ENCODE measurements at regions not wholly inside any gene's neighbourhood (a gene's known extent, or its start where the extent isn't known, plus 50 kb on each side); places are given as distances from the start of the nearest gene placed in this dataset.

- TF ChIP-seq CTCF (conservative IDR thresholded peaks at IDR 0.05; ENCODE audit: low read length) (no peak), EZH2phosphoT487 (IDR thresholded peaks at IDR 0.05; ENCODE audit: borderline replicate concordance, low read depth, low read length) (no peak)
Observed at GRCh38 chr22:44396727-44397722, 84.3 kb upstream of the SHISAL1 start.

Data from OCI-LY7 (cell line).